ENCODE measurements at regions not wholly inside any gene's neighbourhood (a gene's known extent, or its start where the extent isn't known, plus 50 kb on each side); places are given as distances from the start of the nearest gene placed in this dataset.
"Not testable (repeated sequence)": the region's sequence is repeated elsewhere in the genome, so short reads cannot be mapped to it uniquely, and the experiment has no call there.

DNA sequence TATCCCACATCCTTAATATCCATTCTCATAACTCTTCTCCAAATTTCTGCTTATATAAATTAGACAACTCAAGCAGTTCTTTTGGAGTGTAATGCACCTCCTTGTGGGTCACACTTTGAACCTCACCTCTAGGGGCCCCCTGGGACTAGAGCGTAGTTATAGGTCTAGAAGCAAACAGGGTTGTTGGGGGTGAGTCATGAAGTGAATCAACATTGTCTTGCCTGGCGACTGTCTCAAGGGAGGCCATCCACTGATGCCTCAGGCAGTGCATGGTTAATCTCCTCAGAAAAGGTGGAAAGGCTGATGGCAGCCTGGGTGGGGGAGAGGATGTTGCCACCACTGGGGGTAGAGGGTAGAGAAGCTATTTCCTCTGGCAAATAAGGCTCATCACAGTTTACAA is 129.1 kb downstream of the TNFRSF21 start:
- no peak for FAIRE-seq
- peak; percentile 78 for DNase-seq (ENCODE audit: low spot score)

DNA sequence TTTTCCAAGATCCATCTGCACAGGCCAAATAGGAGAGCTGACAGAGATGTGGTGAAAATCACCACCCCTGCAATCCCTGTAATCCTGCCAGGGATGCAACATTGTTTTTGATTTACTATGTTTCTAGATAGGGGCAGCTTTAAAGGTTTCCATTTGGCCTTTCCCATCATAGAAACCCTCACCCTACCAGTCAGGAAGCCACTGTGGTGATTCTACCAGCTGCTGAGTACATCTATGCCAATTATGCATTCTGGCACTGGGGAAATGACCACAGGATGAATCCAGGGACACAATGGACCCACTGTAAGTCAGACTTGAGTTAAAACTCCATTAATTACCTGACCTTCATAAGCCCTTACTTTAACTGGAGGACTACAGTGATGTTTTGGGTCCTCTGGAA is 130.4 kb downstream of the TNFRSF21 start:
- DNase-seq (ENCODE audit: low spot score) (no peak), FAIRE-seq (no peak)

DNA sequence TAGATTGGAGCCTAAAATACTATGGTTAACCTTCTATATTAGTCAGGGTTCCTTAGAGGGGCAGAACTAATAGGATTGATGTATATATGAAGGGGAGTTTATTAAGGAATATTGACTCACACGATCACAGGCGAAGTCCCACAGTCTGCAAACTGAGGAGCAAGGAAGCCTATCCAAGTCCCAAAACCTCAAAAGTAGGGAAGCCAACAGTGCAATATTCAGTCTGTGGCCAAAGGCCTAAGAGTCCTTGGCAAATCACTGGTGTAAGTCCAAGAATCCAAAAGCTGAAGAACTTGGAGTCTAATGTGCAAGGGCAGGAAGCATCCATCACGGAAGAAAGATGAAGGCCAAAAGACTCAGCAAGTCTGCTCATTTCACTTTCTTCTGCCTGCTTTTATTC is 133.5 kb upstream of the ADGRF1 start:
- no peak for FAIRE-seq
- no peak for DNase-seq (ENCODE audit: low spot score)

DNA sequence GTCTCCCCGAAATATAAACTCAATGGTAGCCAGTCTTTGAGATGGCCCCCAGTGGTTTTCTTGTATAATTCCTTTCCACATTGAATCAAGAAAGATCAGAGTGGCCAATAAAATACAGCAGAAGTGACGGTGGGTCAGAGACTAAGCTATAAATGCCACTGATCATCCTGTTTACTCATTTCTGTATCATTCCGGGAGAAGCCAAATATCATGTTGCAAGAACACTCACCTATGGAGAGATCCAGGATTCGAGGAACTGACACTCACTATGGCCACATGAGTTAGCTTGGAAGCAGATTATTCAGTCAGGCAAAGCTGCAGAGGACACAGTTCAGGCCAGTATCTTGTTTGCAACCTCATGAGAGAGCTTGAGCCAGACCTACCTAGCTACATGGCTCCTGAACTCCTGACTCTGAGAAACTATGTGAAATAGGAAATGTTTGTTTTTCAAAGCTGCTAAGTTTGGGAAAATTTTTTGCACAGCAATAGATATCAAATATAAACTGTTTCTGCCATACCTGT is 132.4 kb upstream of the ADGRF1 start:
- DNase-seq (ENCODE audit: low spot score), result no peak
- no peak for FAIRE-seq

DNA sequence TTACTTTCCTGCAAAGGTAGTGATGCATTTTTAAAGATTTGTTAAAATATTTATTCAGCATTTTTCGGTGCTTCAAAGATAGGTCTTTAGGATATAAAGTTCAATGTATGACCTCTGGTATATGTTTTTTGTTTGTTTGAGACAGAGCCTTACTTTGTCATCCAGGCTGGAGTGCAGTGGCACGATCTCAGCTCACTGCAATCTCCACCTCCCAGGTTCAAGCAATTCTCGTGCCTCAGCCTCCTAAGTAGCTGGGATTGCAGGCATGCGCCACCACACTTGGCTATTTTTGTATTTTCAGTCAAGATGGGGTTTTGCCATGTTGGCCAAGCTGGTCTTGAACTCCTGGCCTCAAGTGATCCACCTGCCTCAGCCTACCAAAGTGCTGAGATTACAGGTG is 131.9 kb upstream of the ADGRF1 start:
- FAIRE-seq; DNase-seq (ENCODE audit: low spot score): not testable (repeated sequence)

DNA sequence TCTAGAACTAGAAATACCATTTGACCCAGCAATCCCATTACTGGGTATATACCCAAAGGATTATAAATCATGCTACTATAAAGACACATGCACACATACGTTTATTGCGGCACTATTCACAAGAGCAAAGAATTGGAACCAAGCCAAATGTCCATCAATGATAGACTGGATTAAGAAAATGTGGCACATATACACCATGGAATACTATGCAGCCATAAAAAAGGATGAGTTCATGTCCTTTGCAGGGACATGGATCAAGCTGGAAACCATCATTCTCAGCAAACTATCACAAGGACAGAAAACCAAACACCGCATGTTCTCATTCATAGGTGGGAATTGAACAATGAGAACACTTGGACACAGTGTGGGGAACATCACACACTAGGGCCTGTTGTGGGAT is 131.0 kb upstream of the ADGRF1 start:
- DNase-seq (ENCODE audit: low spot score); FAIRE-seq: not testable (repeated sequence)

DNA sequence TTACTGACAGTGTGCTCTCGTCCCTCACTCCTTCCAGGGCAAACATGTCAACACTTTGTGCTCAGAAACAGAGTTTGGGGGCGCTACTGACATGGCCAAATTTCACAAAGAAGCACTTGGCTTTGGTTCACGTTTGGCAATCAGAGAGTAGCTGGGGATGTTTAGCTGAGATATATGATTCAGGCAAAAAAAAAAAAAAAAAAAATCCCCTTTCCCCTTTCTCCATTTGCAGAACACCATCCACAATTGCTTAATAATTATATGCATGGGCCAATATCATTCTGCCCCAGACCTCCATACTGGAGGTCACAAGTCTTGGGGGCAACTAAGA is 128.4 kb upstream of the ADGRF1 start:
- no peak for FAIRE-seq
- DNase-seq (ENCODE audit: low spot score), result no peak

DNA sequence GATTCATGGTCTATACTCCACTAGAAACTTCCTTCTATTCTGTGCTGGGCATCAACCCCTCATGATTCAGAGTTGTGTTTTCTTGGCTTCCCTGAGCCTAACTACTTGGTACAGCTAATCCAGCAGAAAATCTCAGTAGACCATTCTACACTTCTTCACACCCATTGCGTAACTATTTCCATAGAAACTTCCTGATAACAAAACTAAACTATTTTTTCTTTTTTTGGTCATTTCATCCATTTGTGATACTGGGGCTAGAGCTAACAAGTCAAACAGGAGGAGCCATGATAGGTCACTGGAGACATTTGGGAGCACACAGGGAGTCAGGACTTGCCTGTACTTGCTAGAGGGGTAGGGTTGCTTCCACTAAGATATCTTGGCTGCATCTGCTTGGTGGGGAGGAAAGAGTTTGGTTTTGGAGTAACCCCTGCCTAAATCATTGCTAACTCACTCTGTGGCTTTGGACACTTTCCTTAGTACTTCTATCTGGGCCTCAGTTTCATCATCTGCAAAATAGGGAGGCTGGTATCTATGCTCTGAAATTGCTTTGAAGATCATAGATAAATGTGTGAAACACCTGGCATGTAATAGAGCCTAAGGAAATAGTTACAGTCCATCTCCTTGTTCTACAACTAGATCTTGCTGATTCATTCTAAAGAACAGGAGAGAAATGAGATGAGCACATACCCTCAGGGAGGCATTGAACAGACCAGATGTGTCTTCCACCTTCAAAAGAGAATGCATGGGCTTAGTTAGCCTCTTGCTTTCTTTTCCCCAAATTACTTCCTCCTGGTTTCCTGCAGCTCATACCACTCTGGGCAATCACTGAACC is 127.9 kb upstream of the ADGRF1 start:
- DNase-seq (ENCODE audit: low spot score), result no peak
- FAIRE-seq, result no peak

DNA sequence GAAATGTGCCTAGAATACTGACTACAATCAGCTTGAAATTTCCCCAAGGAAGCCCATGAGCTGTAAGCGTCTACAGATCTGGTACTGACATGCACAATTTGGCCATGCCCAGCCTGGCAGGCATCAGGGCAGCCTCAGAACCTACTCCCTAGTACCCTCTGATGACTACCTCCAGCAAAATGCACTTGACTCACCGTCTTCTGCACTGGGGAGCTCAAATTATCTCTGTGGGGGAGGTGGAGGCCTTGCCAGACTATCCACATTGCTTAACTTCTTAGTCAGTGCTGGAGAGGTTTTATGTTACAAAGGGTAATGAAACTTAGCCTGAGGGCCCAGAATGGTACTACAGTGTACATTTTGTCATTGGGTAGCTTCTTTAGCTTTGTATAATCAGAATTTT is 126.0 kb upstream of the ADGRF1 start:
- DNase-seq (ENCODE audit: low spot score), result peak; percentile 93
- peak; percentile 85 for FAIRE-seq

DNA sequence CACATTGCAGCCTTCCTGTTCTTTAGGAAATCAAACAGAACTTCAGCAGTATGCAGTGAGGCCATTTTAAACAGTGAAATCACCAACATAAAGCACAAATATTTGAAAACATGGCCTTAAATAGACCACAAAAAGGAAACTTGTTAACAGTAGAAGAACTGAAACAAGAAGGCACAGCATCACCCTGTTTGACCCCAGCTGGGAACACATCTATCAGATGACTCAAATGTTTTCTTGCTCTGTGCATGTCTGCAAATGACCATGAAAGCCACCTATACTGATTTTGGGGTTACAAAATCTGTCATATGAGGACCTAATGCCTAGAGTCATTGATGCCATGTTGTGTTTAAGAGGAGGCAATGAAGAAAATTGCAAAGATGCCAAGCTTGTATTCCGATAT is 123.8 kb upstream of the ADGRF1 start:
- no peak for FAIRE-seq
- DNase-seq (ENCODE audit: low spot score), result no peak

DNA sequence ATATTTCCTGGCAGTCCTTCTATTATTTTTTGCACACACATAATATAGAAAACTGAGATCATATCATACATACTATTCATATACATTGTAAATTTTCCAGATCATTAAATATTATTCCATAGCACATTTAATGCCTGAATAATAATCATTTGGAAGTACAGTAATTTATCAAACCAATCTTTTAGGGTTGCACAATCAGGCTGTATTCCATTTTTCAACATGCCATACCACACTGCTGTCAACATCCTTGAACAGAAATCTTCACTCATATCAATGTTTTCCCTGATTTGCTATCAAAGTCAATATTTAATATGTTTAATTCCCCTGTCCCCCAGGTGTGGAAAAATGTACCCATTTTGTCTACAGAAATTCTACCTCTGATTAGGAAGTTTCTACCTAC is 122.7 kb upstream of the ADGRF1 start:
- FAIRE-seq (no peak), DNase-seq (ENCODE audit: low spot score) (no peak)

DNA sequence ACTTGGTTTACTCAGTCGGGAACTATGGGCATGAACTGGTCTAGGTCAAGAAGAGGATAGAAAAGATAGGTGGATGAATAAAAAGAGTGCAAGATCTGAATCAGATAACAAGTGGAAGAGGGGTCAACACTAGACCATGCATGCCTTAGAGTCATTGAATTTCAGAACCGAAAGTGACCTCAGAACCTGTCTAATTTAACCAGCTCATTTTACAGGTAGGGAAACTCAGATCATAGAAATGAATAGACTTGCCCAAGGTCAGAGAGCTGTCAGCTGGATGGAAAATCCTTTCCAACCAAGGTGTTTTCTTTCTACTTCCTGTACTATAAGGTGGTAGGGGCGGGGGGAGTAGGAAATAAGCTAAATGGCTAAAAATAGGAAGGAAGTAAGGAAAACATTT is 121.4 kb upstream of the ADGRF1 start:
- DNase-seq (ENCODE audit: low spot score) (no peak), FAIRE-seq (no peak)

DNA sequence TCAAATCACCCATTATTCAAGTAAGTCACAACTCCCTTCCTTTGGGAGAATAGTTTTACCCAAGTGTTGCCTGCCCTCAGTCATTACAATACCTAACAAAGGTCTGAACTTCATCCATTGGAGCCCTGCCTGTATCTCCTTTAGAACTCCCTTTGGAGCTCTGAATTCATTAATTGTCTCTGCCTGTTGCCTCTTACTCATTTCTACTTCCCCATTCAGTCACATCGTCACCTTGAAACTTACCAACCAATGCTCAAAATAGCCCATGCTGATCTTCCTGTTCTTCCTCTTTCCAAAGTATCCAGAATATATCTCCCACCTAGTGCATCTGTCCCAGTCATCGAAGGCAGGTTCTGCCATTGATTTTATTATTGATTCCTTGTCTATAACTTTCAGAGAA is 120.7 kb upstream of the ADGRF1 start:
- no peak for DNase-seq (ENCODE audit: low spot score)
- FAIRE-seq, result no peak

DNA sequence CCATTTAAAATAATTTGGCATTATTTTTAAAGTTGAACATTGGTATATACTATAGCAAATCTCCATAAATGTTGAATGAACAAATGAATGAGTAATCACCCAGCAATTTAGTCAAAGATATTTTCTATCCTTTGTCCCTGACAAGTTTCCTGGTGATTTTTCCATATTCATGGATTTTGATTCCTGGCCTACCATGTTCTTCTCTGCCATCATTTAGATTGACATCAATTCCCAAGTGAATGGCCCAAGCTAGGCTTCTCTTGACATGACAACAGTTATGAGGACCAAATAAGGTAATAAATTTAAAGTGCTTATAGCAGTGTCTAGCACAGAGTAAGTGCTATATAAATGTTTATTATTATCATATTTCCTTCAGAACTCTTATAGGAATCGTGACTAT is 120.1 kb upstream of the ADGRF1 start:
- FAIRE-seq, result no peak
- no peak for DNase-seq (ENCODE audit: low spot score)

DNA sequence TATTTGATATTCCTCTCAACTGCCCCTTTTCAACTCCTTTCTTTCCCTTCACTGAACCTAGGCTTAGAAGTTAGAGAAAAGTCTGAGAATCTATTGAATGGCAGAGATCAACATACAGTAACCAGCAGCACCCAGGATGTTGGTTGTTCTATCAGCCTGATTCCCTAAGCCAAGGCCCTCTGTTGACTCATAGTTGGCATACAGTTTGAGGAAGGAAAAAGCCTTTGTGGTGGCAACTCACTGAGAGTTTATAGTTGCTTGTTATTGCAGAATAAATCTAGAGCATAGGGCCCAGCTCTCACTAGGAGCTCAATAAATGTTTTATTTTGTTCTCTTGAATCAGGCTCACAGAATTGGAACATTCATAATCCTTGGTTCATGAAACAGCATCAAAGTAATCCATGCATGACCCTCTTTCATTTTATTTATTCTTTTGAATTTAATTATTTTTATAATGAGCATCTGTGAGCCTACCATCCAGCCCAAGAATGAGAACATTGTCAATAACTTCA is 119.1 kb upstream of the ADGRF1 start:
- DNase-seq (ENCODE audit: low spot score) (peak; percentile 47), FAIRE-seq (peak; percentile 51)

DNA sequence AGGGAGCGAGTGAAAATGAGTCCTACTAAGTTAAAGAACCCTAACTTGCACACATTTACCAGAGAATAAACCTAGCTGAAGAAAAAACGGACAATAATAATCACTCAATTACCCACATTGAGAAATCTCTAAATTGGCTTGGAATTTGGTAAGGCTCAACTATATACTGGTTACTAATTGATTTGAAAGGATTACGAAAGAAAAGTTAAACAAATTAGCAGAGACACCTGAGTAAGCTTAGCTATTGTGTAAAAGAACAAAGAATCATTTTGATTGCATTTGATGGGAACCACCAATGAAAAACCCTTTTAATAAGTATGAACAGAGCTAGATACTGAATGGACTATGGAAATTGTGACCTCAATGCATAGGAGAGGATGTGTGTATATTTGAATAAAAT is 118.6 kb upstream of the ADGRF1 start:
- FAIRE-seq, result no peak
- DNase-seq (ENCODE audit: low spot score), result no peak

DNA sequence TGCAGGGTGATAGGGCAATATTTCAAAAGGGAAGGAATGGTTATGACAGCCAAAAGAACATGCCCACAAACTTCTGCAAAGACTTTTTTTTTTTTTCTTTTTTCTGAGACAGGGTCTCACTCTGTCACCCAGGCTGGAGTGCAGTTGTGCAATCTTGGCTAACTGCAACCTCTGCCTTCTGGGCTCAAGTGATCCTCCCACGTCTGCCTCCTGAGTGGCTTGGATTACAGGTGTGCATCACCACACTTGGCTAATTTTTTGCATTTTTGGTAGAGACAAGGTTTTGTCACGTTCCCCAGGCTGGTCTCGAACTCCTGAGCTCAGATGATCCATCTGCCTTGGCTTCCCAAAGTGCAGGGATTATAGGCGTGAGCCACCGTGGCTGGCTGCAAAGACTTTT is 117.6 kb upstream of the ADGRF1 start:
- no peak for DNase-seq (ENCODE audit: low spot score)

DNA sequence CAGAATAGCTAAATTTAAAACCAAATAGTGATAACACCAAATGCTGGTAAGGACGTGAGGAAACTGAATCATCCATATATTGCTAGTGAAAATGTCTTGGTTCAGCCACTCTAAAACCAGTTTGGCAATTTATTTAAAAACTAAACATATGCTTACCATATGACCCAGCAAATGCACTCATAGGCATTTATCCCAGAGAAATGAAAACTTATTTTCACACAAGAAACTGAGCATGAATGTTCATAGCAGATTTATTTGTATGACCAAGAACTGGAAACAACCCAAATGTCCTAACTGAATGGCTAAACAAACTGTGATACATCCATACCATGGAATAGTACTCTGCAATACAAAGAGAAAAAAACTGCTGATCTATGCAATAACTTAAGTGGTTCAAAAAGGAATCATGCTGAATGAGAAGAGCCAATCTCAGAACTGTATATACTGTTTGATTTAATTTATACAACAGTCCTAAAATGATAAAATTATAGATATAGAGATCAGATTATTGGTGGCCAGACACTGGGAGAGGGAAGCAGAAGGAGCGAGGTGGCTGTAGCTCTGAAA is 115.6 kb upstream of the ADGRF1 start:
- FAIRE-seq, result no peak
- no peak for DNase-seq (ENCODE audit: low spot score)

More for the DNA sequence above, 117.6 kb upstream of the ADGRF1 start:
- FAIRE-seq, result no peak

DNA sequence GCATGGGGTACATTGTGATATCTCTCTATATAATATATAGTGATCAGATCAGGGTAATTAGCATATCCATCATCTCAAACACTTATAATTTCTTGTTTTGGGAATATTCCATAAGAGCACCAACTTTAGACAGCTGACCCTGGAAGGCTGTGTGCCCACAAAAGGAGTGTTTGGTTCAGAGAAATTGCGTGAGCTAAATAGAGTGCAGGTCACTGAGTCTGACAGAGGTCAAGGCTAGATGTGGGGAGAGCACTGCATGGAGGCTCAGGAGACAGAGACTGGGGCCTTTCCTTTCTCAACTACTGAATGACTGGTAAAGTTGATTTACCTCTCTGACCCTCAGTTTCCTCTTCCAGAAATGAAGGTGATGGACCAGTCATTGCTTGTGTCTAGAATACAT is 114.9 kb upstream of the ADGRF1 start:
- FAIRE-seq, result no peak
- DNase-seq (ENCODE audit: low spot score), result no peak

DNA sequence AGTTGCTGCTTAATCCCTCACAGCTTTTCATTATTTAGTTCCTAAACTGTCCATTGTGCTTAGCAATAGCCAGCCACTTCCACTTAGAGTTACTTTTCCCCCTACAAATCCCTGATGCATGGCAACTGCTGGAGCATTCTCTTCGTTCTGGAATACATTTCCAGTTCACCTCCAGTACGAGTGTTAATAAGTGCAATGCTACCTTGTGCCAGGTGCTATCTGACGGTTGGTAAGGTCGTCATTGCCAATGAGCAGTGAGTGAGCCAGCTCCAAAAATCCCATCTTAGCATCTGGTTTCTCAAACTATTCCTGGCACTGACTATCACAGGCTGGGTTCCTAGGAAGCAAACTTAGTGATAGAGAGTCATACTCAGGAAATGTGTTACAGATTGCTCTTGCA is 114.1 kb upstream of the ADGRF1 start:
- DNase-seq (ENCODE audit: low spot score) (no peak), FAIRE-seq (no peak)

DNA sequence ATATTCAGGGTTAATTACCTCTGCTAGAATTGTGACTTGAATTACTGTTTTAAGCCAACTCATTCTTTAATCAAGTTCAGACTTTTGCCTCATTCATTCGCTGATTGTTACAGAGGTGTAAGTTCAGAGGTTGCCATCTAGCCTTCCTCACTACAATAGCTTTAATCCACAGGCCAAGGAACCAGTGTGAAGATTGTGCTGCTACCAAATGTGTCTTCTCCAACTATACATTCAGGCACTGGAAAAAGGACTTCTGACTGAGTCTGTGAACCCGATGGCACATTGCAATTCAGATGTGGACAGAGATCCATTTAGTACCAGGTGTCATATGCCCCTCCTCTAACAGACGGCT is 111.2 kb upstream of the ADGRF1 start:
- DNase-seq (ENCODE audit: low spot score), result no peak
- FAIRE-seq, result no peak

DNA sequence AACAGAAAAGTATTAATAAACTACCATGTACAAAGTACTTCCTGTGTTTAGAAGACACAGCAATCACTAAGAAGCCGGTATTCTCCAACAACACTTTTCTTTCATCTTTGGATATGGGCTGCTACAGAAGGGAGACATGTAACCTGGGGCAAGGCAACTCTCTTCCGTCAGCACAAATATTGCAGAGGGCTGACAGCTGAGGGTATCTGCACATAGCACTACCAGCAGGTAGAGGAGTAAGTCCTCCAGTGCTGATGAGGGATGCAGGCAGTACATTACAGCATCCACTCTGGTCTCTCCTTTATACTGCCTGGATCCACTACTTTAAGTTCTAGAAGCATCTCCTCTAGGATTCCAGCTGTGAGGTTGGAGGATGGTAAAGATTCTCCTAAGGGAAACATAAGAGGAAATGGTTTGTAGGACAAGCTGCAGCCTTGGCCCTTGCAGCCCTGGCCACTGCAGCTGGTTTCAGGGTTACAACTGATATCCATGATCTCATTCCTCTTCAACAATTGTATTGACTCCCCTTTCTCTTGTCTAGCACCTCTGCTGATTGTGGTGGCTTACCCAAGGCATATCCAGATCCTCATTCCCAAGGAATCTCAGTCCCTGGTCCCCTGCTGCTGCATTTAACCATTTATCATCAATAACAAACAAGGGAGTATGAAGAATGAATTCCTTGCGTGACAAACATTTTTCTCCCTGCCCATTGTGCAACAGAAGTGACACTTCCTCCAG is 110.7 kb upstream of the ADGRF1 start:
- DNase-seq (ENCODE audit: low spot score) (peak; percentile 15), FAIRE-seq (no peak)

All from RCC 7860 (cell line).